Fibroblast of pulmonary artery (primary cell): ENCODE measurements at regions not wholly inside any gene's neighbourhood (a gene's known extent, or its start where the extent isn't known, plus 50 kb on each side); places are given as distances from the start of the nearest gene placed in this dataset.

Experiments used
- DNase-seq: peaks from one replicate; pipeline ENCODE4 v3.0.0-alpha.2; 2010; ENCODE audit warnings: low read depth
- H3K4me3 ChIP-seq: replicated peaks from 2 replicates; pipeline ENCODE4 v1.5.1; 2011; ENCODE audit warnings: low read depth, mild to moderate bottlenecking, control low read depth, low read length, moderate library complexity
- CTCF ChIP-seq: IDR thresholded peaks from 2 replicates; pipeline ENCODE4 v1.5.1; 2011; ENCODE audit warnings: mild to moderate bottlenecking, control low read depth, low read length, inconsistent platforms; ENCODE audit errors: missing control alignments

DNA sequence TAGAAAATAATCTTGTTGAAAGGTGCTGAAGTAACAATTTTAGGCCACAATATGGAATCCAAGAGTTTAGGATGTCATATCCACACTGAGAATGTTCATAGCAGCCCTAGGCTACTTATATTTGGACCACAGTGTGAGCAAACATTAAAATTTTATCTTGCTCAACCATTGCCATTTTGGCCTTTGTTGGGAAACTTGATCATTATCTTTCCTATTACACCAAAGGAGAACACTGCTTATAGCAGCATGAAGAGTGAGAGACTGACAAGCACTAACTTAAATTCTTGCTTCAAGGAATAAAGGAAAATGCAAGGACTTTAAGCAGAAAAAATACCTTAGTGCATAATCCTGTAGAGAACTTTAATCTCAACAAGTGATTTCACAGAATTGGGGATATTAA is 86.3 kb upstream of the LRRTM4 start:
- H3K4me3 ChIP-seq: no peak overlapping the region
- DNase-seq: no peak
- no peak for TF ChIP-seq CTCF

- H3K4me3 ChIP-seq: no peak overlapping the region
- TF ChIP-seq CTCF: no peak
- DNase-seq: no peak
Measured at GRCh38 chr2:77629539-77629938, 107.4 kb upstream of the LRRTM4 start.

DNA sequence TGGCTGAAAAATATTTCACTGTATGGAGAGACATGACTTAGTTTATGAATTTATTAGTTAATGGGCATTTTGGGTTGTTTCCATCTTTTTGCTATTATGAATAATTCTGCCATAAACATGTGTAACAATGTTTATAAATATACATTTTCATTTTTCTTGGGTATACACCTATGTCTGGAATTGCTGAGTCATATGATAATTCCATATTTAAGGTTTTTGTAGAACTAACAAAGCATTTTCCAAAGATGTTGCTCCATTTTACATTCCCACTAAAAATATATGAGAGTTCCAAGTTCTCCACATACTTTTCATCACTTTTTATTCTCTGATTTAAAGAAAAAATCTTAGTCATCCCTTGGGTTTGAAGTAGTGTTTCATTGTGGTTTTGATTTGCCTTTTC is 108.8 kb upstream of the LRRTM4 start:
- no peak for TF ChIP-seq CTCF
- no peak overlapping the region for H3K4me3 ChIP-seq
- DNase-seq: no peak

- no peak for TF ChIP-seq CTCF
- no peak overlapping the region for H3K4me3 ChIP-seq
- DNase-seq: no peak
Measured at GRCh38 chr2:77633601-77634000, 111.4 kb upstream of the LRRTM4 start.

GRCh38 chr2:77640924-77641323 is 118.7 kb upstream of the LRRTM4 start:
- DNase-seq: no peak
- no peak for TF ChIP-seq CTCF
- no peak overlapping the region for H3K4me3 ChIP-seq

DNA sequence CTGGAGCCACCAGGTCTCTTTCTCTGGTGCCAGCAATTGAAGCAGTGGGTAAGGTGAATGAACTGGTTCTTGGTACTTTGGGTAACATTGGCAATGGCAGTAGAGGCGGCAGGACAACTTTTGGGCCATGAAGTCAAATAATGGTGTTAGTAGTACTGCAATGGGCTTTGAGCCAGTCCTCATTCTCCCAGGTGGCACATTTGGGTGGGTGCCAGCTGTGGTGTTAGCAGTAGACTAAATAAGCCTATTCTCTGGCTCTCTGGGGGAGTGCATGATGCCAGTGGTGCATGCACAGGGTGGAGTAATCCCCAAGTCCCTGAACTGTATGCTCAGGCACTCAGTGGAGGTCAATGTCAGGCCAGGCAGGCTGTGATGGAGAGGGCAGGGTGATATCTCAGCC is 120.2 kb upstream of the LRRTM4 start:
- TF ChIP-seq CTCF: no peak
- H3K4me3 ChIP-seq: no peak overlapping the region
- no peak for DNase-seq

DNA sequence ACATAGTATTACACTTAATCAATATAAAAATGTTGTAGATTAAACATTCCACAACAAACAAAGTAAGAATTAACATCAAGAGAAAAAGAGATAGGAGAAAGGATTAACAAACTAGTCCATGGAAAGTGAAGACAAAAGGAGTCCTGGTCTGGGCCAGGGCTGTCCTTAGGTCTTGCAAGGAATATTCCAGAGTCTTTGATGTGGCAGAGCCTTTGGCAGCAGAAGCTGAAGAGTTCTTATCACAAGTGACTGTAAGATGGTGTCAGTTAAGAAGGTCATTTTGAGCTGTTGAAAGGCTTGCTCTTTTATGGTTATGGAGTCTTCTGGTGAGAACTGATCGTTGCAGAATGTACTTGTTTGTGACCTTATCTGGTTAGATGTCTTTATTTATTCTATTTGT is 127.7 kb upstream of the LRRTM4 start:
- no peak overlapping the region for H3K4me3 ChIP-seq
- no peak for DNase-seq
- no peak for TF ChIP-seq CTCF
